WERI-Rb-1 (cell line): ENCODE measurements at regions not wholly inside any gene's neighbourhood (a gene's known extent, or its start where the extent isn't known, plus 50 kb on each side); places are given as distances from the start of the nearest gene placed in this dataset.

Source experiments
- DNase-seq: peaks from one replicate; pipeline ENCODE4 v3.0.0-alpha.2; 2020
- H3K27ac ChIP-seq: fragments of 250-450 bp; sonication (Bioruptor Pico); 2 replicates; pipeline ENCODE4 v1.5.1; 2020; ENCODE audit warnings: mild to moderate bottlenecking, moderate library complexity
- H3K27me3 ChIP-seq: fragments of 250-450 bp; sonication (Bioruptor Pico); 2 replicates; pipeline ENCODE4 v1.5.1; 2021; ENCODE audit warnings: mild to moderate bottlenecking, low read depth, moderate library complexity; ENCODE audit not compliant: insufficient read depth, severe bottlenecking
- H3K36me3 ChIP-seq: fragments of 250-450 bp; sonication (Bioruptor Pico); 2 replicates; pipeline ENCODE4 v1.5.1; 2020; ENCODE audit warnings: mild to moderate bottlenecking, moderate library complexity
- H3K4me3 ChIP-seq: 2 replicates; pipeline ENCODE4 v1.5.1; 2011; ENCODE audit warnings: low read depth, mild to moderate bottlenecking, control low read depth, low read length
- H3K9me3 ChIP-seq: fragments of 250-450 bp; sonication (Bioruptor Pico); 2 replicates; pipeline ENCODE4 v1.5.1; 2021; ENCODE audit warnings: mild to moderate bottlenecking, moderate library complexity; ENCODE audit not compliant: severe bottlenecking
- CTCF ChIP-seq: IDR thresholded peaks from 2 replicates; pipeline ENCODE4 v1.5.1; 2011; ENCODE audit warnings: low read depth, mild to moderate bottlenecking, control low read depth, inconsistent platforms, low read length

- no peak overlapping the region for H3K27ac ChIP-seq
- TF ChIP-seq CTCF = no peak
- H3K4me3 ChIP-seq = no peak overlapping the region
These were observed 74.5 kb upstream of the S1PR1 start for GRCh38 chr1:101162300-101162699.

GRCh38 chr1:101161619-101162018 is 75.2 kb upstream of the S1PR1 start:
- Histone ChIP-seq H3K9me3 (no peaks in the 10 kb centered on the region), H3K27ac (no peak overlapping the region), H3K27me3 (no peaks in the 10 kb centered on the region), H3K4me3 (no peak overlapping the region), H3K36me3 (no peaks in the 10 kb centered on the region)
- no peak for TF ChIP-seq CTCF
- no peak for DNase-seq

More at GRCh38 chr1:101162300-101162699, 74.5 kb upstream of the S1PR1 start:
- Histone ChIP-seq H3K9me3 (no peaks in the 10 kb centered on the region), H3K36me3 (no peaks in the 10 kb centered on the region), H3K27me3 (no peaks in the 10 kb centered on the region)
- no peak for DNase-seq

GRCh38 chr1:101158424-101158823 is 78.4 kb upstream of the S1PR1 start:
- DNase-seq = no peak
- TF ChIP-seq CTCF = no peak
- Histone ChIP-seq H3K36me3 (no peaks in the 10 kb centered on the region), H3K27ac (no peak overlapping the region), H3K27me3 (no peaks in the 10 kb centered on the region), H3K4me3 (no peak overlapping the region), H3K9me3 (no peaks in the 10 kb centered on the region)

- H3K9me3 ChIP-seq = no peaks in the 10 kb centered on the region
- no peak overlapping the region for H3K27ac ChIP-seq
- DNase-seq = no peak
- no peak for TF ChIP-seq CTCF
- H3K27me3 ChIP-seq = no peaks in the 10 kb centered on the region
- H3K36me3 ChIP-seq = no peaks in the 10 kb centered on the region
- no peak overlapping the region for H3K4me3 ChIP-seq
These were observed 82.3 kb upstream of the S1PR1 start for GRCh38 chr1:101154547-101154946.

GRCh38 chr1:101153692-101154091 is 83.1 kb upstream of the S1PR1 start:
- no peak for DNase-seq
- Histone ChIP-seq H3K36me3 (no peaks in the 10 kb centered on the region), H3K27ac (no peak overlapping the region), H3K4me3 (no peak overlapping the region), H3K27me3 (no peaks in the 10 kb centered on the region), H3K9me3 (no peaks in the 10 kb centered on the region)
- no peak for TF ChIP-seq CTCF

- no peaks in the 10 kb centered on the region for H3K36me3 ChIP-seq
- H3K9me3 ChIP-seq = no peaks in the 10 kb centered on the region
- H3K27ac ChIP-seq = no peak overlapping the region
- no peak for TF ChIP-seq CTCF
- no peaks in the 10 kb centered on the region for H3K27me3 ChIP-seq
- DNase-seq = no peak
- no peak overlapping the region for H3K4me3 ChIP-seq
These were observed 84.2 kb upstream of the S1PR1 start for GRCh38 chr1:101152633-101153032.
